ENCODE measurements at regions not wholly inside any gene's neighbourhood (a gene's known extent, or its start where the extent isn't known, plus 50 kb on each side); places are given as distances from the start of the nearest gene placed in this dataset.

DNA sequence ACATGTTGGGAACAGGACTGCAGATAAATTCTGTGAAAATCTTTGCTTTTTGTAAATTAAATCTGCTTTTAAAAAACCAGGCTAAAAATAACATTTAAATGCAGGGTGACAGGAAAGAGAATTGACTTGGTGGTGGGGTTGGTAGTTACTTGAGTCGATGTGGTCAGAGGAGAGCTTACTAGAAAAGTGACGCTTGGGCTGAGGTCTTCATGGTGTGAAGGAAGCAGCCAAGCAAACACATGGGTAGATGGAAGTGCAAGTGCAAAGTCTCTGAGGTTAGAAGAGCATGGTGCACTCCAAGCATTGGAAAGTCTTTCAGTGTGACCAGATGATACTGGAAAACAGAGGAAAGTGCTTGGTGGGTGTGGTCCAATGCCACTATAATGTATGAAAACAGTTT is 86.4 kb upstream of the THBS1 start:
- ATAC-seq: no peak

DNA sequence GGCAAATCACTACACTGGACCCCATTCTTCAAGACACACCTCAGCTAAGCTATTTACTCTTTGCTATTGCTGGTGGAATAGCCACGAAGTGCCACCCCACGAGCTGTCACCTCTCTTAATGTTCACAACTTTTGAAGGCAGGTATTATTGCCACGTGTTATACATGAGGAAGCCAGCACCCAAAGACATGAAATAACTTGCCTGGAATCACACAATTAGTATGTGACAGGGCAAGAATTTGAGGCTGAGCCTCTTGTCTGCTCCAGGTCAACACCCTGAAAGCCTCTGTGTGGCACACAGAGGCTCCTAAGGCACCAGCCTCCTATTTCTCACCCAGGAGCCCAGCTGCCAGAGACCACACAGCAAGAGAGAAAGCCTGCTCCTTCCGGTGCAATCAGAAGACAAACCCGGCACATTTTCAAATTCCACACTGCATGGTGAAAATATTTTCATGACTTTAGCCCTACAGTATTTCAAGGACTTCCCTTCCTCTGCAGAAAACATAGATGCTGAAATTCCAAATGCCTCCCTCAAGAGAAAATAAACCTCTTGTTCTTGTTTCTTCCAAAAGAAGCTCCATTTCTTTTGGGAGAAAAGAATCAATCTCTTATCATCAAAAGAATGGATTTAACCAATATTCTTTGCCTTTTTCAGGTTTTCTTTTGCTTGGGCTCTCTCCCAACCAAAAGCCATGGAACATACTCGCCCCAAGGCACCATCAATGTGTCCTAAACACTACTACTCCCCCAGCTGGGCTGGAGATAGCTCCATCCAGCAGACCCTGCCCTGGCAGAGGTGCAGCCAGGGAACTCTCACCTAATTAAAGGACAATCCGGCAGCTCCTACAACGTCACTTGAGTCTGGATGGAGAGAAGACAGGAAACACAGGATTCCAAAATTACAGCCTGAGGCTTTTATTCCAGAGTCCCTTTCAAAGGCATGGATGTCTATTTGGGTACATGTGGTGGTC is 84.7 kb upstream of the THBS1 start:
- no peak for ATAC-seq

DNA sequence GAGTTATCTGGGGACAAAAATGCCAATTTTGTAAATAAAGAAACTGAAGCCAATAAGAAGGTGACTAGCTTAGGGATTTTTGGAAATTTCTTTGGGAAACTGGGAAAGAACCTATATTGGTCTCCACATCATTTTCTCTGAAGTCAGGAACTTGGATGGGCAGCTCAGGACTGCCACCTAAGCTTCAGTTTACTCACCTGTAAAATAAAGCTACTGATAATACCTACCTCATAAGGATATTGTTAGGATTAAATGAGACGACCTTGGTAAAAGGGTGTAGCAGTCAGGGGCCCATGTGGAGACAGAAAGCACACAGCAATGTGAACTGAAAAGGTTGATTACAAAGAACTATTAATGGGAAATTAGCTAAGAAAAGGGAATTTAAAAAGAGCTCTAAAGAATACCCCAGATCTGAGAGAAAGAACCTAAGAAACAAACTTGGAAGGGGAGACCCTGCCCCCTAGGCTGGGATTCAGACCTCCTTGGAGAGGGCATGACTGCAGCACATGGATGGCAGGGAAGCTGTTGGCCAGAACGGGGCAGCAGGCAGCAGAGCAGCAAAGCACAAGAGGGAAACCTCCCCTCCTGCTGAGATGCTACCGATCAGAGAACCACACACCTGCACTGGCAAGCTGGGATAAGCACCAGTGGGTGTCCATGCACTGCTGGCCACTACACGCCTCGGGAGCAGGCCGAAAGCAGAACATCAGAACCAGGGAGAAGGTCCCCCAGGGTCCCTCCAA is 83.7 kb upstream of the THBS1 start:
- ATAC-seq: no peak

DNA sequence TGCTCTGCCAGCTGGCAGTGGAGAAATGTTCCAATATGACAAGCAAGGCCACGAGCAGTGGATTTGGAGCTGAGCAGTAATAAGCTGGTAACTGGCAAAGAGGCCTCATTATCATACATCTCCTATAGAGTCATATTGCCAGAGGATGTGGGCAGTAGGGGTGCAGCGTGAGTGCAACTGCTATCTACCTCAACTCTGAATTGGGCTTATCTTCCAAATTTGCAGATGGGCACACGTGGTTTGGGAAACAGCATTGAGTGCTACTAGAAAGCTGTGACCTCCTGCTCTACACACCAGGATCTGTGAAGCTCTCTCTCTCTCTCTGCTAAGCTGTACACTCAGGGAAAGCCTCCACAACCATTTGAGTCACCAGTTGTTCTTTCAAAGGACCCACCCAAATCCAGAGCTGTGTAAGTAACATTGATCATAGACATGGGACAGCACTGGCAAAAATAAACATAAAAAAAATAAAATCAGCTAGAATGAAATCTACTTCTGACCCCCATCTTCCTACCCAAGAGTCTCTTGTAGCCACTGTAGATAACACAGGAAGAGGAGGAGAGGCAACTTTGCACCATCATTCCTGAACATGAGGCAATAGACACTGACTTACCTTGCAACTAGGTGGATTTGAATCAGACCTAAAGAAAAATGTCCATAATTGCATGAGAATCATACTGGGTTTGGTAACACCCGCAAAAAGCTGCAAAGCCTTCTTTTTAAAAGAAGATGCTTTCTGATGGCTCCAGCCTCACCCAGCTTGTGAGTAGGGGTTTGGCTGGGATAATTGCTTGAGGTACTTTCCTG is 82.9 kb upstream of the THBS1 start:
- no peak for ATAC-seq

DNA sequence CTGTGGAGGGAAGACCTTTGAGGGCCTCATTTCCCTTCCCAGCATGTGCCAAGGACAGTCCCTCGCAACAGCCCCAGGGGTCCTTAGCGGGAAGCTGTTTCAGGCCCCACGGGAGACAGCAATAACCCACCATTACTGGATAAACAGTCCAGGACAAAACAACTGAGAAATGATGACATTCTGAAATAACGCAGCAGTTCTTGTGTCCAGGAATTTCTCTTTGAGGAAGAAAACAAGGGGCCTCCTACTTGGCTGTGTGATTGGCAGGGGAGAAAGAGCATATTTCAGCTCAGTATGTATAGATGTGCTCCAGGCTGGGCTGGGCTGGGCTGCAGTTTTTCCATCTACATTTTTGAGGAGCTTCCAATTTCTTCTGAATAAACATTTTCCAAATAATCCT is 82.2 kb upstream of the THBS1 start:
- no peak for ATAC-seq

DNA sequence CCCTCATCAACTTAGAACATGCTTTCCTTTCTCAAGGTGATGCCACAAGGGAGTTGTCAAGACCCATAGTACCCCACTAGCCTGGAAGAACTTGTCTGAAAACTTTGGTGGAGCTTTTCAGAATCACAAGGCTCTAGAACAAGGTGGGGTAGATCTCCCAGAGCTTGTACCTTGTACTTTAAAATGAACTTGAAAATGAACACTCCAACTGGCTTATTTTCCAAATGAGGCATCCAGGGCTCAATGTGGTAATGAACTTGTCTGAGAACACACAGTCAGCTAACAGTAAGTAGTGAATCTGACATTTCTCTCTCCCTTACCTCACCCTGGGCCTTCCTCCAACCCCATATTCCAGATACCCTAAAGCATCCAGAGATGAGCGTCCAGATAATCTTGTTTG is 81.8 kb upstream of the THBS1 start:
- no peak for ATAC-seq

DNA sequence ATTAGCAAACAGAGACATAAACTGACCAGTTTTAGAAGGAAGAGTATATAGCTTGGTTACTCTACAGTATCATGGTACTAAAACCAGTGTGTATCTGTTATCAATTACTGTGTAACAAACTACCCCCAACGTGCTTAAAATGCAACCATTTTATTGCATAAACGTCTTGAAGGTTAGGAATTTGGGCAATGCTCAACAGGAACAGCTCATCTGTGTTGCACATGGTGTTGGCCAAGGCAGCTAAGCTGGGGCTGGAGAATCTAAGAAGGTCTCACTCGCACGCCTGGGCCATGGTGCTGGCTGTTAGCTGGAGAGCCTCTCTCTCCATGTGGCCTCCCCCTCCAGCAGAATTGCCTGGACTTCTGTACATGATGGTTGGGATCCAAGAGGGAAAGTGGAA is 81.2 kb upstream of the THBS1 start:
- ATAC-seq: no peak

DNA sequence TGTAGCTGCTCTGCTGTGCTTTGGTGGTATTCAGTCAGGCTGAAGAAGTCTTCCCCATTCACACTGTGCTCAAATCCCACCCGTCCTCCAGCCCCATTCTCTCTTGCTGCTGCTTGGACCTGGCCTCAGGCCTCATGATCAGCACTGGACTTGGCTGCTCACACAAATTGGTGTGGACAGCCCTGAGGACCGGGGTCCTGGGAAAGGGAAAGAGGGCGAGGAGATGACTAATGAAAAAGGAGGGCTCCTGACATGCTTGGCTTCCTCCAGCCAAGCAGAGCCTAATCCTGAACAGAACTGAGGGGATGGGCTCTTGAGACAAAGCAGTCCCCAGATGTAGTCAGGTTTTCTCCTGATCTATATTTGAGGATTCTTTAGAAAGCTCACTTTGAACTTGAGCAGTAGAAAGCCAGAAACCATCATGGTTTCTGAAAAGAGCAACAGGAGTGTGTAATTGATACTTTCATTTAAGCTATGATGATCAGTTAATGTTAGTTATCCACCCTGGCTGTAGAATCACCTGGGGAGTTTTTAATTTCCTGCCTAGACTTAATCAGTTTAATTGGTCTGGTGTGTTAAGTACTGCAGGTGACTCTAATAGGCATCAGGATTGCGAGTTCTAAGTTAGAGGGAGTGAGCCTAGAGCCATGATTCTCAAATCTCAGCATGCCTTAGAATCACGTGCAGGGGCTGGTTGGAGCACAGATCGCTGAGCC is 79.4 kb upstream of the THBS1 start:
- no peak for ATAC-seq

DNA sequence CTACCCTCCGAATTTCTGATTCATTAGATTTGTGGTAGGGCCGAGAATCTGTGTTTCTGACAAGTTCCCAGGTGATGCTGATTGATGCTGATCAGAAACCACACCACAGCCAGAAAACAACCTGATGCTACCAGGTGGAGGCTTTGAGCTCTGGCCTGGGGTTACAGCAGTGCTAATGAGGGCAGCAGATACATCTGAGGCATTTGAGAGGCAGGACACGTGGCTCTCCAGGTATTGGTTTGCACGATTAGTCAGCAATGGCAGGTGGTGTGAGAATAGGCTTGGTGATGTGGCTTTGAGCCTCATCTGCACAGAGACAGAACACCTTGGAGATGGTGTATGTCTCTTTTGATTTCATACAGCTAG is 78.8 kb upstream of the THBS1 start:
- ATAC-seq: no peak

DNA sequence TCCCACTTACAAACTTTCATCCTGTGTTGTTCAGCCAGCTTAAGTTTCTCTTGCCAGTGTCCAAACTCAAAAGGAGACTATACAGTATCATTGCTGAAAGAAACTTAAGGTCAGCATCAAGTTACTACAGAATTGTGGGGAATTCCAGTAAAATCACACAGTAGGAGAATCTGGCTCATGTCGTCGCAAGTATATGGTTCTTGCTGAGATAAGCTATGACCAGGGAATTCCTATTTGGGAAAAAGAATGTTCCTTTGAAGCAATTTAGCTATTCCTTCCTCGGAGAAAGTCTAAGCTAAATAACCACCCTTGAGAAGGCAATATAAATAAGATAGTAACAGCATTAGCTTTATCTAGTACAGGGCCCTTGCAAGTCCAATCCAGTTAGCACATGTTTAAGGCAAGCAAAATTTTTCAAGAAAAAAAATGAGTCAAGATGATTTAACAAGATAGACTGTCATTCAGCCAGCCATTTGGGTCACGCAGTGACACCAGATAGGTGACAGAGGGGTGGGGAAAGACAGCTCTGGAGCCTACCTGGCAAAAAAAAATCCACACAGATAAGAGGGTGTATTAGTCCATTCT is 78.2 kb upstream of the THBS1 start:
- no peak for ATAC-seq

DNA sequence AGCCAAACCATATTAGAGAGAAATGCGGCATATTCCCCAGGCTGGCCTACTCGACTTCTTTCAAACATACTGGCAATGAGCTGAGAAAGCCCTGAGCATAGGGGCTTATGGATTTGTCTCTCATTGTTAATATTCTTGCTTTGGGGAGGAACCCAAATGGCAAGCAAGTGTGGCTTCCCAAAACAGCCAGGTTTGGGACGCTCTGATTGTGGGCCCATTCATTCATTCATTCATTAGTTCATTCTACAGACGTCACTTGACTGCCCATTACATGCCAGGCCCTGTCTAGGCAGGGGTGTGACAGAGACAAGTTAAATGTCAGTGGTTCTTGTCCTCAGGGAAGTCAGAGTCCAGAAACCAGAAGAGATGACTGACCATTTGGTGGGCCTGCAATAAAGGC is 77.4 kb upstream of the THBS1 start:
- ATAC-seq: no peak

DNA sequence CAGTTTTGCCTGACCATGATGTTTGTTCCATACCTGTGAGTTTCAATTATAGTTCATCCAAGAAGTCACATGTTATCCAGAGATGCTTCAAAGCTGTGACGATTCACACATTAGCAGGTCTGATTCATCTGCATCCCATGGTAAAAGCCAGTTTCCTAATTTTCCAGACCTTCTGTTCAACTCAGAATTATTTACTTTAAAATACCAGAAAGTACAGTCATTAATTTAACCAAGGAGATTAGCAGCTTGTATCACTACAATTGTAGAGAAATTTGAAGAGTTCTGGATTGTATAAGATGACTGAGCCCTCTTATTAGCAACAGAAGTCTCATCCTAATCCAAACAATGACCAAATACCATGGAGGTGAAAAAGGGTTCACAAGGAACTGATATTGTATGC is 76.1 kb upstream of the THBS1 start:
- ATAC-seq: no peak

DNA sequence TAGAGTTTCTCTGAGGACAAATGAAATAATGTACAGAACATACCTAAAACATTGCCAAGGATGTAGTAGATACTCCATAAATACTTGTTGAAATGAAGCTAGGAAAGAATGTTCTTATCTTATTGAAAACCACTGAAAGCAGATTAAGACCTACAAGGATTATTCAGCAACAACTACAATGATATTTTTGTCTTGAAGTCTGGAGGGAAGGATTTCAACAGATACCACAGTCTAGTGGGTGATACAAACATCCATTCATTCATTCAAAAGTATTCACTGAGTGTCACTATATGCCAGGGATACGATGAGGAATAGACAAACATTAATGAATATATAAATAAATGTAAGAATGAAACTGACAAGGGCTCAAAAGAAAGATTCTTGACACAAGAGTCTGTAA is 74.7 kb upstream of the THBS1 start:
- no peak for ATAC-seq

DNA sequence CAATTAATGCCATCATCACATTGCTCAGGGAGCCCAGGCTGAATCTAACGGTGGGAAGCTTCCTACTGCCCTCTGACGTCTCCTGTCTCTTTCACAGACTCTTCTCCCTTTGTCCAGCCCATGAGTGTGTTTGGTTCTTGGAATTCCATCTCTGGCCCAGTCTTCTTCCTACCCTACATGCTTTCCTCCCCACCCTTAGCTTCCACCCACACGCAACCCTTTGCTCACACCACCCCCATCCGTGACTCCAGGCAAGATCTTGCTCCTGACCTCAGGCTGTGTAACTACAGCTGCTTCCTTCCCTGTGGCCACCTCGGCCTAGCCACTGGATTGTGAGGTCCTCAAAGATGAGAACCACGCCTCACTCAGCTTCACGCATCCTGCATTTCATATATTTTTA is 72.3 kb upstream of the THBS1 start:
- ATAC-seq: no peak

DNA sequence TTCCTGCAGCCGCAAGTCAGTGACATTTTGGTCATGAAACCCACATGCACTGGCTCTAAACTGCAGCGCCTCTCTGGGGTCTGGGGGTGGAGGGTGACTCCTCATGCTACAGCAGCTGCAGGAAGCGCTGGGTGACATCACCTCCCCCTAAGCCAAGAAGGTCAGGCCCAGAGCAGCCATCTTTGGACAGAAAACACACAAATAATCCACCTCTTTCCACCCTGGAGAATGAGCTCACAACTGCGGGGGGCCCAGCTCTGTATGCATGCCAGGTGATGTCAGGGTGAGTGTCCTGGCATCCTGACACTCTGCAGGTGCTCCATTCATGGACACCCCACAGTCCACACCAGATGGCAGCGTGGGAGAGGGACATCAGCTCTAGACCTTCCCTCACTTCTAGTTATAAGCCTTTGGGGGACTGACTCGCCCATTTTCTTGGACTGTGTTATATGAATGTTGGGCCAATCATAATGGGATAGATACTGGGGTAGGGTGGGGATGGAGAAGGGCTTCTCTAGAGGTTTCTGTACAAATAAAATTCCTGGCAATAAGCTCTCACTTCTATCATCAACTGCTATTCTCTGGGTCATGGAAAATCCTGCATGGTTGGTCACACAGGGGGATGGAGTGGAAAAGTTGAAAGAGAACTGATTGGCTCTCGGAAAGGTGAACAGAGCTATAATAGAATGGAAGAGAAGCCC is 70.7 kb upstream of the THBS1 start:
- no peak for ATAC-seq

DNA sequence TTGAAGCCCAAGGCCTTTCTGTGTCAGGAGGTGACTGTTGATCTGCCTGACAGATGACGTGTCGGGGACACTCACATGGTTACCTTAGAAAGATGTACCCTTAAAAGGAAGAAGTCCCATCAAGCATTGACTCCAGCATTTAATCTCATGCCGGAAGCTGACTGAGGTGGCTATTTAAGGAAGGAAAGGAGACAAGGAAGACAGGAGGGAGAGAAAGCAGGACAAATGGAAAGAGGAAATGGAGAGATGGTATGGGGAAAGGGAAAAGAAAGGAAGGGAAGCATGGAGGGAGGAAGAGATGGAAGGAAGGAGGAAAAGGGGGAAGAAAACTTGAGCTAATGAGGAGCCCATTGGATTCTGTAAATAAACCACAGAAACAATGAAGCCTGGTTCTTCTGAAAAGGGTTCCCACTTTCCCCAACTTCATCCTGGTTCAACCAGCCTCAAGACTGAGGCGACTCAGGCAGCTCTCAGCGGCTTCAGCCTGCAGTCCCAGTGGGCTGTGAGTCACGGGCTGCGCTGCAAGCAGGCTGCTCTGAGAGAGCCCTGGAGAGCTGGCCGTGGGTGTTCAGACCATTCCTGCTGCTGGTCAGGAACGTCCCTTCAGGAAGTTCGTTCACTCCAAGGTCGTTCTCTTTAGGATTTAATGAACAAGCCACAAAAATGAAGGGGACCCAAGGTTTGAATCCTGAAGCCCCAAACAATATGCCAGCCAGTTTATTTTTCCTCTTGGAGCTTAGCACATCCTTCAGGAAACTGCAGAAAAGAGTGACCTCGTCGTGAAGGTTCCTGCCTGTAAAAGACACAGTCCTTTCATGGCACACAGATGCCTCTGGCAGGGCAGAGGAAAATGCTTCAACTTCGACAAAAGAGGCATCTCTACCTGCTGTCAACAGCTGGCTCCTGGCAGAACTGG is 69.6 kb upstream of the THBS1 start:
- ATAC-seq: peak; percentile 45

DNA sequence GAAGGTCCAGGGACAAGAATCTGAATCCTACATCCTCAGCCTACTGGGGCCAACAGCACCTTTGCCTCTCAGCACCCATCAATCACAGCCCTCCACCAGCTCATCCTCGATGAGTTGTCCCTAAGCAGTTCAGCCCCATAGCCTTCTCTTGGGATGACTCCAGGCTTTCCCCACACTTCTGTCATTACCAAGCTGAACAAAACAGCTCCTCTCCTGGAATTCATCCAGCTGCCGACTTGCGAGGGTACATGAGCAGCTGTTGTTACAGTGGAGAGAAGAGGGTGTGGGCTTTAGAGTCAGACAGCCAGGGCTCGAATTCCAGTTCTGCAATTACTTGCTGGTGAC is 69.0 kb upstream of the THBS1 start:
- no peak for ATAC-seq

DNA sequence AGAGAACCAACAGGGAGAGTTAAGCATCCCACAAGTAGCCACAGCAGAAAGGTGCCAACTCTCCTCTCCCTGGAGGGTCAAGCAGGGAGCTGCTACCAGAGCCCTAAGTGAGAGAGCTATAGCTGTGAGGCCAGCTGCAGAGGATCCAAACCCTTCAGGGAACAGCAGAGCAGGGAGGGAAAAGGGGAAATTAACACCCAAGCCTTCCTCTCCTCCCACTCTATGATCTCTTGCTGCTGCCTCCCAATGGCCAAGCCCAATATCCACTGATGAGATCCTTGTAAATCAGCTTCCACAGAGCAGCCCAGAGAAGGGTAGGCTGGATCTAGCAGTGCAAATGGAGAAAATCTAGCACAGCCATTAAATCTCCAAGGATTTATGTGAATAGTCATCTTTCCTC is 68.2 kb upstream of the THBS1 start:
- ATAC-seq: no peak

DNA sequence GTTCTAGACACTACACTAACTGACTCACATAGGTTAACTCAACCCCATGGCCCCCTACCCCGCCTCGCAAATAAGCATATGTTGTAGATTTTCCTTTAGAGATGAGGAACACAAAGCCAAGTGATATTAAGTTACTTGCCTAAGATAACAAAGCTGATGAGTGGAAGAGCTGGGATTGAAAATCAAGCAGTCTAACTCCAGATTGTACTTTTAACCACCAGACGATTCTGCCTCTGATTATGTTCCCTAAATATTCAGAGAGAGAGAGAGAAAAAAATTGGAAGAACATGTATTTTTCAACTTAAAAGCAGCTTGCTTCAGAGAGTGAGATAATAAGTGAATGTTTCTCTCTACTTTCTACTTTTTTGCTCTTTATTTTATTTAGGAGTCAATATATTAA is 66.9 kb upstream of the THBS1 start:
- ATAC-seq: no peak

DNA sequence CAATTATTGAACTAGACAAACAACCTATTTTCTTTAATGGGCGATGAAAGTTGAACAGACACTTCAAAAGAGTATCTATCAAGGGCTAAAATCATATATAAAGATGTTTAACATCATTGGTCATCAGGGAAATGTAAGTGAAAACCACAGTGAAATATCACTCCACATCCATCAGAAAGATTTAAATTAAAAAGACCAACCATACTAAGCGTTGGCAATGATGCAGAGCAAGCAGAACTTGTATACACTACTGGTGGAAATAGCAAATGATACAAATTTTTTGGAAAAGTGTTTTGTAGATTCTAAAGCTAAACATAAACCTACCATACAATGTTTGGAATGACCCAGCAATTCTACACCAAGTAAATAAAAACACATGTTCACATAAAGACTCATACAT is 65.9 kb upstream of the THBS1 start:
- no peak for ATAC-seq

DNA sequence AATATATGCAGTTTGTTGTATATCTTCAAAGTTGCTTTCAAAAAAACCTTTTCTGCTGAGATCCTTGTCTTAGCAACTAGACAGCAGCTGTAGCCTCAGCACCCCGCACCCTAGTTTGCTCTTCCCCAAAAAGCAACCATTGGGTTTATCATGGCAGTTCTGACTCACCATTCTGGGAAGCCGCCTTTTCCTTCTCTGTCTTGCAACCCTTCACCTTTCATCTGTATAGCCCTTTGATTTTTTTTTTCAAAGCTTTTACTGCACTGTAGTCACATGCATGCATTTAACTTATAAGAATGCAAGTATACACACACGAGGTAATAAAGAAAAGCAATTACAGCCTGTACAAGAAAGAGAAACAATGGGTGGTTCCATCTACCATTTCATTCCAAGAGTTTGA is 65.1 kb upstream of the THBS1 start:
- no peak for ATAC-seq
